Fibroblast of pulmonary artery (primary cell): ENCODE measurements at regions not wholly inside any gene's neighbourhood (a gene's known extent, or its start where the extent isn't known, plus 50 kb on each side); places are given as distances from the start of the nearest gene placed in this dataset.

Source experiments
- DNase-seq: peaks from one replicate; pipeline ENCODE4 v3.0.0-alpha.2; 2010; ENCODE audit warnings: low read depth
- H3K4me3 ChIP-seq: replicated peaks from 2 replicates; pipeline ENCODE4 v1.5.1; 2011; ENCODE audit warnings: low read depth, mild to moderate bottlenecking, control low read depth, low read length, moderate library complexity
- CTCF ChIP-seq: IDR thresholded peaks from 2 replicates; pipeline ENCODE4 v1.5.1; 2011; ENCODE audit warnings: mild to moderate bottlenecking, control low read depth, low read length, inconsistent platforms; ENCODE audit errors: missing control alignments

DNA sequence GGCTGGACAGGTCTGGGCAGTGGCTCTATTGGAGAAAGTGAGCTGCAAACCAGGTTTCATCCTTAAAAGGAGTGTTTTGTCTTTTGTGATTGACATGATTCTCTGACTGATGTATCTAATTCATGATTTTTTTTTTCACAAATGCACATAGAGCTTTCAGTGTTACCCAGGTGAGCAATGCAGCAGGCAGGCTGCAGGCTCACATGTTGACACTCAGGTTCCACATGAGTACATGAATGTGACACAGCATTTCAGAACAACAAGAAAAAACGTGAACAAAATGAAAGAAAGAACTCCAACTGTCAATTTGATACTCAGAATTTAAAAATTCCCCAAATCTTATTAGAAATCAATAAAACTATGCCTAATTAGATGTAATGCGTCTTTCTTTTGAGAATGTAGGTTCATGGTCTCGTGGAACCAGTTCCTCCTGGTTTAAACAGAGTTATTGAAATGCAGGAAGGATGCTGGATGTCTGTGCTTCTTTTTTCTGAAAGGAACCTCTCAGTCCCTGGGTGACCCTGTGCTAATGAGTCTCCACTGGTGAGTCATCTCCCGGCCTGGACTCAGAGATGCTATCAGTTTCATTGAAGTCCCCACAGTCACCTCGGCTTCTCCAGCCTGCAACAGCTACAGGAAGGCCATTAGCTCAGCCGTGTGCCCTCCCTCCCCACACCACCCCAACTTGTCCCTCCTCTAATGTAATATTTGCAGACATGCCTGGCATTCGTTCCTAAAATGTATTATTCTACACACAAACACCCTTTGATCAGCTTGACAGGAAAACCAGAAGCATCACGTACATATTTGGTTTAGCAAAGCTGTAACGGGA lies 430.4 kb downstream of the LPIN1 start:
- peak; percentile 49 for DNase-seq
- H3K4me3 ChIP-seq: no peak overlapping the region
- TF ChIP-seq CTCF: no peak

DNA sequence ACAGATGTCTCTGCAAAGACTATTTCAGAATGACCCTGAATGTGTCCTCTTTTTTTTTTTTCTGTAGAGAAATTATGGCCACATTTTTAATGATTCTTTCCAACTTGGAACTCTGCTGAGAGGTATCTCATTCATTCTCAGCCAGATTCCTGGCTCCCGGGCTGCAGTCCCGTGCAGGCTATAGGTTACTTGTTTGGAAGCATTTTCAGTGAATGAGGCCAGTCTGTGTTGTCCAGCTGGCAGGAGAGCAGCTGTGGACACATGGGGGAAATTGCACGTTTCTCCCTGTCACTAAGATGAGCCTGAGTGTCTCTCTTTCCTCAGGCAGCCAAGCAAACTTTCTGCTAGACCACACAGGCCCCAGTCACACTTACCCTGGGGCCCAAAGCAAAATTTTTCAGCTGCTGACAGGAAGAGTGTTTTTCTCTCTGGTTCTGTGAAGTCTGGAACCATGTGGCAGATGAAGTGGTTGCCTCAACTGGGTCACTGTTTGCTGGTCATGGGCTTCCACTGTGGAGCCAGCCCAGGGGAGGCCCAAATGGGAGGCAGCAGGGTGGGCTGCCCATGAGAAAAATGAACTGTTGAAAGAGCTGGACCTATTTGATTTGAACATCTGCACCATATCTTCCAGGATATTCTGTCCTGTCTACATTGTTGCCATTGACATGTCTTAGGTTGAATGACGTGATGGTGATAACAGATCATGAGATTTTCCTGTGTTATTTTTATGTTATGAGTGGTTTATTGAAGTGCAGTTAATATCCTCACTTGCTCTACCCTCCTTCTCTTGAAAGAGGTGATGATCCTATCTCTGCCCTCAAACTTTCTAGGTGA lies 431.2 kb downstream of the LPIN1 start:
- TF ChIP-seq CTCF: no peak
- peak; percentile 62 for DNase-seq
- no peak overlapping the region for H3K4me3 ChIP-seq

DNA sequence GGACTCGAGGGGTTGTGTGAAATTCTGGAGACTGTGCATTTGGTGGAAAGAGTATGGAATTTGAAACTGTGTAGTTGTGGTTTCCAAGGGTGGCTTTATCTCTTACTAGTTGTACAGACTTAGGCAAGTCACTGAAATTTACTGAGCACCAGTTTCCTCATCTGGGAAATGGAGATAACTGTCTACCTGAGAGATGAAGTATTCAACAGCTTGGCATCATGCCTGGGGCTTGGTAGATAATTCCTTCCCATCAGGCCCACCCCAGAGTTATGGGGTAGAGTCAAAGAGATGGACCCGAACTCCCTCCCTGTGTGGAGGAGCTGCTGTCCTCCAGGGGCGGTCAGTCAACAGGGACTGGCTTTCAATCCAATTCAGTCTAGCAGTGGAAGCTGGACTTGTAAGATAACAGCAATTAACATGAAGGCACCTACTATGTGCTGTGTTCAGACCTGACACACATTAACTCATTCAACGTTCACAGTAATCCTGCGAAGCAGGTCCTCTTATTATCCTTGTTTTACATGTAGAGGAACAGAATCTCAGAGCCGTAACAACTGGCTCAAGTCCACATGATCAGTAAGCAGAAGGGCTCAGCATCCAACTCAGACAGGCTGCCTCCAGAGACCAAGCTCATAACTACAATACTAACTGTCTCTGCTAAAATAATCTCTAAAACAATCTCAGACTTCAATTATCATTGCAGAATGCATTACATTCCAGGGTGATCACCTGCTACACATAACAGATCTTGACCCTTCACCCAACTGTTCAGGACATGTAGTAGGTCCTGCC lies 432.1 kb downstream of the LPIN1 start:
- no peak for TF ChIP-seq CTCF
- no peak overlapping the region for H3K4me3 ChIP-seq
- DNase-seq: no peak

DNA sequence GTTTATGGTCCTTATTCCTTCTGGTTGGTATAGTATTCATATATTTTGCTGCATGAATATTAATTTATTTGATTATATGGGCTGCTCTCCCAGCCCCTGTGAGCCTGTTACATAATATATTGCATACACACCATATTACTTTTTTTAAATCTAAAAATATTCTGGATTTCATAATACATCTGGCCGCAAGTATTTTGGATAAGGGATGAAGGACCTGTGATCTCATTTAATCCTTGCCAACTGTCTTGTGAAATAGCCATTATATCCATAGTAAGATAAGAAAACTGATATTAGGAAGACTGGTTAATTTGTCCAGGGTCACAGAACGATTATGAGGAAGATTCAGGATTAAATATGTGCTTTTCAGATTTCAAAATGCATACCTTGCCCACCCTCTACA lies 433.6 kb downstream of the LPIN1 start:
- peak; percentile 57 for DNase-seq
- no peak for TF ChIP-seq CTCF
- H3K4me3 ChIP-seq: no peak overlapping the region

GRCh38 chr2:12183032-12183645 lies 436.7 kb downstream of the LPIN1 start:
- no peak overlapping the region for H3K4me3 ChIP-seq
- no peak for TF ChIP-seq CTCF
- DNase-seq: no peak

GRCh38 chr2:12192762-12193161 lies 446.3 kb downstream of the LPIN1 start:
- no peak overlapping the region for H3K4me3 ChIP-seq
- DNase-seq: peak; percentile 46

More at GRCh38 chr2:12192762-12193161, 446.3 kb downstream of the LPIN1 start:
- no peak for TF ChIP-seq CTCF
